Endothelial cell of umbilical vein (primary cell): ENCODE measurements at regions not wholly inside any gene's neighbourhood (a gene's known extent, or its start where the extent isn't known, plus 50 kb on each side); places are given as distances from the start of the nearest gene placed in this dataset.

Source experiments
- BruUV-seq: library from RNA; stranded (reverse); fragments of 400-500 nt; replicated peaks from 2 replicates; lab custom pipeline; 2021; lab: Mats Ljungman, UMichigan
- CTCF ChIA-PET: fragments of 300-600, 350-600 bp; sonication (Branson Sonifier 250); formaldehyde crosslinking; loops from one replicate; lab custom pipeline; 2021; ENCODE audit warnings: antibody characterized with exemption, inconsistent platforms; lab: Charles Lee
- POLR2A ChIA-PET: fragments of 300-600, 350-600 bp; sonication (Branson Sonifier 250); formaldehyde crosslinking; loops from one replicate; lab custom pipeline; 2021; ENCODE audit warnings: antibody characterized with exemption, inconsistent platforms; lab: Charles Lee
- DNase-seq: peaks from one replicate; pipeline ENCODE4 v3.0.0-alpha.2; 2011; ENCODE audit warnings: low read depth, low spot score
- FAIRE-seq: peaks from 2 replicates; lab custom pipeline; 2011; peaks lifted over from hg19 to GRCh38; lab: Jason Lieb, UNC
- H2AFZ ChIP-seq: 2 replicates; pipeline ENCODE4 v1.6.0; 2012; ENCODE audit warnings: low read depth, low read length, control low read depth, inconsistent platforms
- H3K27ac ChIP-seq: 2 replicates; pipeline ENCODE4 v1.5.1; 2011; ENCODE audit warnings: low read depth, mild to moderate bottlenecking, control low read depth, low read length, moderate library complexity; ENCODE audit not compliant: insufficient read depth
- H3K27me3 ChIP-seq, 2 experiments: 2 replicates each; pipeline versions ENCODE4 v1.6.0 to v1.6.1; 2011; ENCODE audit warnings: low read length in 2 of 2, mixed read lengths in 1 of 2; ENCODE audit not compliant: control insufficient read depth in 2 of 2, insufficient read depth in 2 of 2
- H3K36me3 ChIP-seq, 2 experiments: 2 replicates in 1 of 2; 3 replicates in 1 of 2; pipeline ENCODE4 v1.5.1; 2011; ENCODE audit warnings: low read length in 2 of 2, mild to moderate bottlenecking in 1 of 2, moderate library complexity in 1 of 2; ENCODE audit not compliant: control insufficient read depth in 2 of 2, insufficient read depth in 2 of 2; ENCODE audit errors: extremely low read depth in 1 of 2
- H3K4me1 ChIP-seq: 3 replicates; pipeline ENCODE4 v1.5.1; 2011; ENCODE audit warnings: mild to moderate bottlenecking, low read length; ENCODE audit not compliant: control insufficient read depth, insufficient read depth; ENCODE audit errors: extremely low read depth
- H3K4me2 ChIP-seq: 2 replicates; pipeline ENCODE4 v1.6.1; 2011; ENCODE audit warnings: low read length, control low read depth, mixed read lengths; ENCODE audit not compliant: insufficient read depth
- H3K4me3 ChIP-seq, 3 experiments: fragments of 200-600 bp in 1 of 3; sonication (generic), shearing (Covaris generic) in 1 of 3; replicated peaks in 1 of 3; 2 replicates each; pipeline ENCODE4 v1.5.1; 2011 to 2016; ENCODE audit warnings: control low read depth in 3 of 3, low read length in 3 of 3, mild to moderate bottlenecking in 2 of 3, inconsistent platforms in 1 of 3, low read depth in 1 of 3, moderate library complexity in 1 of 3; ENCODE audit not compliant: insufficient read depth in 1 of 3
- H3K79me2 ChIP-seq: 2 replicates; pipeline ENCODE4 v1.6.0; 2012; ENCODE audit warnings: low read length, inconsistent platforms; ENCODE audit not compliant: control insufficient read depth, insufficient read depth
- H3K9ac ChIP-seq: replicated peaks from 2 replicates; pipeline ENCODE3; 2011; ENCODE audit warnings: low read length, control low read depth; ENCODE audit not compliant: insufficient read depth; ENCODE audit errors: extremely low read depth
- H3K9me1 ChIP-seq: replicated peaks from 3 replicates; pipeline ENCODE4 v1.6.0; 2011; ENCODE audit warnings: mild to moderate bottlenecking, low read length; ENCODE audit not compliant: control insufficient read depth, insufficient read depth; ENCODE audit errors: extremely low read depth
- H3K9me3 ChIP-seq: replicated peaks from 2 replicates; pipeline ENCODE4 v1.5.1; 2012; ENCODE audit warnings: low read length, inconsistent platforms; ENCODE audit not compliant: control insufficient read depth, insufficient read depth
- H4K20me1 ChIP-seq: replicated peaks from 2 replicates; pipeline ENCODE3; 2011; ENCODE audit warnings: mild to moderate bottlenecking, low read length; ENCODE audit not compliant: control insufficient read depth, insufficient read depth; ENCODE audit errors: extremely low read depth
- CTCF ChIP-seq, 2 donors: IDR thresholded peaks; 1 replicate in 1 of 2; 2 replicates in 1 of 2; pipeline ENCODE4 v1.5.1; 2011; ENCODE audit warnings: low read length in 2 of 2, mild to moderate bottlenecking in 2 of 2, moderate library complexity in 2 of 2, control low read depth in 1 of 2, inconsistent platforms in 1 of 2, low read depth in 1 of 2; ENCODE audit not compliant: insufficient read depth in 1 of 2; ENCODE audit errors: extremely low read depth in 1 of 2
- EZH2 ChIP-seq: IDR thresholded peaks from 2 replicates; pipeline ENCODE4 v1.6.1; 2012; ENCODE audit warnings: borderline replicate concordance, low read depth, mild to moderate bottlenecking, moderate library complexity, low read length, inconsistent platforms; ENCODE audit not compliant: severe bottlenecking
- GATA2 ChIP-seq: IDR thresholded peaks from 2 replicates; pipeline ENCODE4 v1.7.0; 2011; ENCODE audit warnings: low read depth, mild to moderate bottlenecking, moderate library complexity, mixed read lengths, low read length; ENCODE audit not compliant: insufficient read length, insufficient read depth
- JUN ChIP-seq: IDR thresholded peaks from 2 replicates; pipeline ENCODE4 v1.6.1; 2011; ENCODE audit warnings: borderline replicate concordance, low read depth; ENCODE audit not compliant: insufficient read length, insufficient read depth
- POLR2A ChIP-seq: IDR thresholded peaks from 2 replicates; pipeline ENCODE4 v1.6.1; 2012; ENCODE audit warnings: low read depth, mild to moderate bottlenecking, control low read depth, low read length
- POLR2AphosphoS5 ChIP-seq: IDR thresholded peaks from 2 replicates; pipeline ENCODE4 v1.6.1; 2012; ENCODE audit warnings: low read depth, mild to moderate bottlenecking, control low read depth, low read length, moderate library complexity; ENCODE audit not compliant: insufficient read depth
- dilution Hi-C: fragments of 300-500 bp; cut with MboI; formaldehyde crosslinking; loops from one replicate; pipeline ENCODE4 v1.15.0; 2019; ENCODE audit warnings: low sequenced_read_pairs; ENCODE audit not compliant: extremely low pct_ligation_motif_present
- intact Hi-C: fragments of 100-400 bp; cut with micrococcal nuclease; formaldehyde crosslinking; loops from one replicate; pipeline ENCODE4 v1.10.0; 2022

- no peak for DNase-seq
- POLR2A ChIA-PET = no interaction called here
- FAIRE-seq = no peak
These were observed 200.8 kb downstream of the RGS3 start for GRCh38 chr9:113664181-113664875.

More at GRCh38 chr9:113664181-113664875, 200.8 kb downstream of the RGS3 start:
- no peak for TF ChIP-seq CTCF (IDR thresholded peaks at IDR 0.05; ENCODE audit: extremely low read depth in 1 of 2, insufficient read depth in 1 of 2, low read depth in 1 of 2, low read length in 2 of 2)
- no peak for TF ChIP-seq POLR2A
- TF ChIP-seq GATA2 = no peak
- TF ChIP-seq JUN = no peak
- no peak for TF ChIP-seq EZH2
- TF ChIP-seq POLR2AphosphoS5 = no peak
- Histone ChIP-seq H3K27ac (no peak overlapping the region), H2AFZ (no peak overlapping the region), H3K9ac (no peak overlapping the region), H3K36me3 (no peaks in the 10 kb centered on the region), H3K9me3 (no peaks in the 10 kb centered on the region), H3K79me2 (no peaks in the 10 kb centered on the region), H3K4me2 (no peak overlapping the region), H3K9me1 (no peaks in the 10 kb centered on the region), H3K27me3 (peaks cover 0 to 8% of the 10 kb centered on the region in 2 experiments), H3K4me1 (no peaks in the 10 kb centered on the region), H4K20me1 (no peaks in the 10 kb centered on the region), H3K4me3 (no peak overlapping the region)
- dilution Hi-C loops (no loop called here), intact Hi-C loops (no loop called here)
- no TSS peak for BruUV-seq
- CTCF ChIA-PET = interaction anchor here (1.5 to 2.8 kb wide), 2 partner anchors 73 kb away, joined by 4 to 15 read pairs; no protein-coding TSS in a partner anchor
